ENCODE measurements at regions not wholly inside any gene's neighbourhood (a gene's known extent, or its start where the extent isn't known, plus 50 kb on each side); places are given as distances from the start of the nearest gene placed in this dataset.

DNA sequence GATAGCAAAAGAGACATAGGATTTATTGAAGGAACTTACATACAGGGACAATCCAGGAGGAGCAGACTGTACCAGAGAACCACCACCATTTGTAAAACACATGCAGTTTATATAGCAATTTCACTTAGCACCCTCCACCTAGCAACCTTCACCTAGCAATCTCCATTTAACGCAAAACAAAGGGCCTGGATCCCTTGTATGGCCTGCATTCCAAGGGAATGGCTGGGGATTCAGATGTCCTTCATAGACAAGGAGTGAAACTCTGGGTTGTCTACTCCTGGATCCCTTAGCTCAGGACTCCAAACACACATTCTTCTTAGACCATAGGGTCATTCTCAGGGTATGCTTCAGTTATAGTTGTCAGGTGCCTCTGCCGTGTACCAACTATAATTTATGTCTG, 1324.9 kb downstream of the HACE1 start:
- TF ChIP-seq, protein P1, sequence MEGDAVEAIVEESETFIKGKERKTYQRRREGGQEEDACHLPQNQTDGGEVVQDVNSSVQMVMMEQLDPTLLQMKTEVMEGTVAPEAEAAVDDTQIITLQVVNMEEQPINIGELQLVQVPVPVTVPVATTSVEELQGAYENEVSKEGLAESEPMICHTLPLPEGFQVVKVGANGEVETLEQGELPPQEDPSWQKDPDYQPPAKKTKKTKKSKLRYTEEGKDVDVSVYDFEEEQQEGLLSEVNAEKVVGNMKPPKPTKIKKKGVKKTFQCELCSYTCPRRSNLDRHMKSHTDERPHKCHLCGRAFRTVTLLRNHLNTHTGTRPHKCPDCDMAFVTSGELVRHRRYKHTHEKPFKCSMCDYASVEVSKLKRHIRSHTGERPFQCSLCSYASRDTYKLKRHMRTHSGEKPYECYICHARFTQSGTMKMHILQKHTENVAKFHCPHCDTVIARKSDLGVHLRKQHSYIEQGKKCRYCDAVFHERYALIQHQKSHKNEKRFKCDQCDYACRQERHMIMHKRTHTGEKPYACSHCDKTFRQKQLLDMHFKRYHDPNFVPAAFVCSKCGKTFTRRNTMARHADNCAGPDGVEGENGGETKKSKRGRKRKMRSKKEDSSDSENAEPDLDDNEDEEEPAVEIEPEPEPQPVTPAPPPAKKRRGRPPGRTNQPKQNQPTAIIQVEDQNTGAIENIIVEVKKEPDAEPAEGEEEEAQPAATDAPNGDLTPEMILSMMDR (IDR thresholded peaks at IDR 0.05) = no peak
- TF ChIP-seq POLR2A (IDR thresholded peaks at IDR 0.05) = no peak

Measured in testis (tissue), 2 donors.